ENCODE measurements at regions not wholly inside any gene's neighbourhood (a gene's known extent, or its start where the extent isn't known, plus 50 kb on each side); places are given as distances from the start of the nearest gene placed in this dataset.

GRCh38 chr14:106840991-106841390, 1314.6 kb downstream of the TMEM121 start:
- no peak overlapping the region for H3K4ac ChIP-seq (replicated peaks; ENCODE audit: insufficient read length, low read depth, low read length)
- no peaks in the 10 kb centered on the region for H3K23me2 ChIP-seq (ENCODE audit: low read depth, low read length)
- no peaks in the 10 kb centered on the region for H4K20me1 ChIP-seq (replicated peaks in 1 of 2; ENCODE audit: control insufficient read depth in 1 of 2, insufficient read depth in 2 of 2, low read length in 2 of 2)
- no peak overlapping the region for H3K9ac ChIP-seq (replicated peaks in 1 of 4; ENCODE audit: extremely low read depth in 1 of 4, low read depth in 3 of 4, low read length in 3 of 4)
- H3K27ac ChIP-seq (ENCODE audit: low read depth, low read length) = no peak overlapping the region
- H3K27me3 ChIP-seq (replicated peaks in 1 of 4; ENCODE audit: control insufficient read depth in 3 of 4, extremely low read depth in 1 of 4, insufficient read depth in 3 of 4, low read length in 3 of 4) = no peaks in the 10 kb centered on the region
- H4K5ac ChIP-seq (ENCODE audit: insufficient read length, low read depth, low read length) = no peak overlapping the region
- H2AK5ac ChIP-seq (ENCODE audit: low read depth, low read length) = no peak overlapping the region
- H3K36me3 ChIP-seq (ENCODE audit: control insufficient read depth in 2 of 4, insufficient read depth in 4 of 4, low read length in 3 of 4) = no peaks in the 10 kb centered on the region
- no peaks in the 10 kb centered on the region for H3K79me1 ChIP-seq (ENCODE audit: low read depth, low read length)
- no peak overlapping the region for H3K23ac ChIP-seq (ENCODE audit: insufficient read length)
- no peak overlapping the region for H3K18ac ChIP-seq (ENCODE audit: extremely low read depth, low read length)
- H3K14ac ChIP-seq (ENCODE audit: insufficient read length) = no peak overlapping the region
- H4K8ac ChIP-seq (ENCODE audit: extremely low read depth, insufficient read depth, low read length) = no peak overlapping the region
- ChIA-PET POLR2A (ENCODE audit: partially characterized antibody) (no interaction called here), CTCF (ENCODE audit: partially characterized antibody) (interaction anchor here (0.7 to 3.1 kb wide), 3 partner anchors 10 to 32 kb away, joined by 3 to 21 read pairs (median 4); no protein-coding TSS in a partner anchor)
- H2BK5ac ChIP-seq (ENCODE audit: low read depth, low read length) = no peak overlapping the region
- no peaks in the 10 kb centered on the region for H3K4me1 ChIP-seq (replicated peaks in 1 of 4; ENCODE audit: control insufficient read depth in 3 of 4, insufficient read depth in 4 of 4, low read length in 3 of 4)
- FAIRE-seq = no peak
- H3K4me3 ChIP-seq (ENCODE audit: extremely low read depth in 1 of 4, insufficient read depth in 2 of 4, low read depth in 3 of 4, low read length in 4 of 4) = no peak overlapping the region
- no peak overlapping the region for H2BK15ac ChIP-seq (ENCODE audit: low read length)
- H2AFZ ChIP-seq (ENCODE audit: low read length) = no peak overlapping the region
- no peak overlapping the region for H2BK20ac ChIP-seq (ENCODE audit: low read length)
- no peak overlapping the region for H3K56ac ChIP-seq (replicated peaks; ENCODE audit: insufficient read length, low read depth, low read length)
- H3K4me2 ChIP-seq (ENCODE audit: insufficient read depth in 1 of 2, low read depth in 2 of 2, low read length in 2 of 2) = no peak overlapping the region
- H3K79me2 ChIP-seq (ENCODE audit: control insufficient read depth in 1 of 2, insufficient read depth in 2 of 2, low read length in 2 of 2) = no peaks in the 10 kb centered on the region
- H2BK120ac ChIP-seq (replicated peaks; ENCODE audit: low read depth, low read length) = no peak overlapping the region
- H3K9me3 ChIP-seq (ENCODE audit: insufficient read depth in 2 of 2, low read depth in 1 of 2, low read length in 1 of 2) = peaks cover 78 to 97% of the 10 kb centered on the region in 2 experiments
- H2BK12ac ChIP-seq (ENCODE audit: low read depth, low read length) = no peak overlapping the region
- H4K91ac ChIP-seq (replicated peaks; ENCODE audit: insufficient read length, low read length) = no peak overlapping the region
- WGBS, 2 experiments (ENCODE audit: extremely low coverage in 1 of 2, insufficient coverage in 1 of 2, insufficient read length in 1 of 2, insufficient replicate concordance in 2 of 2, low coverage in 1 of 2, low lambda C conversion rate in 2 of 2, missing lambda C conversion rate in 1 of 2) = 90% methylated on average over 4 of the region's 4 CpGs; no CpG with 5 or more reads in 1 of the 2 experiments
- no peak for DNase-seq (ENCODE audit: low read depth in 1 of 2, low spot score in 2 of 2)
- TF ChIP-seq SRF (IDR thresholded peaks at IDR 0.05; ENCODE audit: low read depth, low read length) (no peak), RXRA (IDR thresholded peaks at IDR 0.05; ENCODE audit: insufficient read depth, low read depth, low read length) (no peak), HDAC6 (IDR thresholded peaks at IDR 0.05; ENCODE audit: low read depth, low read length) (no peak), SIX5 (IDR thresholded peaks at IDR 0.05; ENCODE audit: low read depth, low read length) (no peak), FOSL1 (IDR thresholded peaks at IDR 0.05; ENCODE audit: insufficient read depth, low read depth, low read length) (no peak), RNF2 (IDR thresholded peaks at IDR 0.05; ENCODE audit: borderline replicate concordance, low read depth, low read length, missing control alignments, poor library complexity, severe bottlenecking) (no peak), RBBP5 (IDR thresholded peaks at IDR 0.05; ENCODE audit: borderline replicate concordance, low read depth, low read length) (no peak), MAFK (IDR thresholded peaks at IDR 0.05; ENCODE audit: low read depth, low read length) (no peak), KDM4A (IDR thresholded peaks at IDR 0.05; ENCODE audit: low read depth, low read length, severe bottlenecking) (no peak), GTF2F1 (IDR thresholded peaks at IDR 0.05; ENCODE audit: borderline replicate concordance, low read depth, low read length) (no peak), HDAC2 (IDR thresholded peaks at IDR 0.05; ENCODE audit: borderline replicate concordance in 1 of 2, low read depth in 2 of 2, low read length in 2 of 2) (no peak), POLR2A (IDR thresholded peaks at IDR 0.05; ENCODE audit: control extremely low read depth in 1 of 2, low read depth in 2 of 2, low read length in 2 of 2) (no peak)
- TF ChIP-seq, protein P1, sequence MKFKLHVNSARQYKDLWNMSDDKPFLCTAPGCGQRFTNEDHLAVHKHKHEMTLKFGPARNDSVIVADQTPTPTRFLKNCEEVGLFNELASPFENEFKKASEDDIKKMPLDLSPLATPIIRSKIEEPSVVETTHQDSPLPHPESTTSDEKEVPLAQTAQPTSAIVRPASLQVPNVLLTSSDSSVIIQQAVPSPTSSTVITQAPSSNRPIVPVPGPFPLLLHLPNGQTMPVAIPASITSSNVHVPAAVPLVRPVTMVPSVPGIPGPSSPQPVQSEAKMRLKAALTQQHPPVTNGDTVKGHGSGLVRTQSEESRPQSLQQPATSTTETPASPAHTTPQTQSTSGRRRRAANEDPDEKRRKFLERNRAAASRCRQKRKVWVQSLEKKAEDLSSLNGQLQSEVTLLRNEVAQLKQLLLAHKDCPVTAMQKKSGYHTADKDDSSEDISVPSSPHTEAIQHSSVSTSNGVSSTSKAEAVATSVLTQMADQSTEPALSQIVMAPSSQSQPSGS (IDR thresholded peaks at IDR 0.05; ENCODE audit: low read length) = no peak

Measured in H1 (cell line).